ENCODE measurements at regions not wholly inside any gene's neighbourhood (a gene's known extent, or its start where the extent isn't known, plus 50 kb on each side); places are given as distances from the start of the nearest gene placed in this dataset.

GRCh38 chr16:65807858-65808257, 558.6 kb upstream of the CDH5 start:
- TF ChIP-seq CTCF (conservative IDR thresholded peaks at IDR 0.05 in 1 of 2, IDR thresholded peaks at IDR 0.05 in 1 of 2; ENCODE audit: extremely low read depth in 1 of 2, insufficient read depth in 1 of 2, low read depth in 1 of 2, low read length in 2 of 2) (no peak), EZH2 (IDR thresholded peaks at IDR 0.05; ENCODE audit: borderline replicate concordance, low read length) (no peak)
